Gastrocnemius medialis (tissue), 4 donors: ENCODE measurements at regions not wholly inside any gene's neighbourhood (a gene's known extent, or its start where the extent isn't known, plus 50 kb on each side); places are given as distances from the start of the nearest gene placed in this dataset.

Experiments
- ATAC-seq, 2 donors: fragments of 150-250 bp; one replicate each; pipeline ENCODE4 v1.9.1; 2016
- DNase-seq, 2 donors: peaks; one replicate each; pipeline ENCODE4 v3.0.0-alpha.2; 2019
- H3K27ac ChIP-seq, 4 donors: fragments of 200-600 bp; sonication (generic); 1 replicate in 1 of 4; 2 replicates in 3 of 4; pipeline ENCODE4 v1.5.1; 2016 to 2018; ENCODE audit warnings: mild to moderate bottlenecking in 2 of 4, moderate library complexity in 1 of 4
- H3K27me3 ChIP-seq, 3 donors: fragments of 200-600 bp; sonication (generic) in 2 of 3; 1 replicate in 1 of 3; 2 replicates in 2 of 3; pipeline versions ENCODE4 v1.5.1 to v1.6.0; 2016 to 2019; ENCODE audit warnings: mild to moderate bottlenecking in 1 of 3, moderate library complexity in 1 of 3
- H3K36me3 ChIP-seq, 2 donors: fragments of 200-600 bp; sonication (generic) in 1 of 2; one replicate each; pipeline ENCODE4 v1.5.1; 2017 to 2018
- H3K4me1 ChIP-seq, 2 donors: fragments of 200-600 bp; sonication (generic) in 1 of 2; one replicate each; pipeline ENCODE4 v1.5.1; 2016 to 2017; ENCODE audit warnings: mild to moderate bottlenecking in 2 of 2
- H3K4me3 ChIP-seq, 4 donors: fragments of 200-600 bp; sonication (generic) in 3 of 4; 1 replicate in 1 of 4; 2 replicates in 3 of 4; pipeline ENCODE4 v1.5.1; 2016 to 2019; ENCODE audit warnings: mild to moderate bottlenecking in 2 of 4
- H3K9me3 ChIP-seq, 3 donors: fragments of 200-600 bp; sonication (generic) in 2 of 3; 1 replicate in 1 of 3; 2 replicates in 2 of 3; pipeline ENCODE4 v1.5.1; 2016 to 2019
- POLR2A ChIP-seq, 2 donors: fragments of 450-650 bp; IDR thresholded peaks; one replicate each; pipeline ENCODE4 v1.6.1; 2017; ENCODE audit warnings: antibody characterized with exemption in 2 of 2, mild to moderate bottlenecking in 2 of 2, moderate library complexity in 2 of 2
- in situ Hi-C, 4 donors: fragments of 200-750 bp; cut with MboI; loops; one replicate each; pipeline versions ENCODE4 v1.15.0 to v1.8.0; 2017; ENCODE audit warnings: low sequenced_read_pairs in 4 of 4
- intact Hi-C: fragments of 100-400 bp; cut with DNase I; formaldehyde crosslinking; loops from one replicate; pipeline ENCODE4 v1.15.1; 2023; ENCODE audit warnings: low total_unique reads
- TF ChIP-seq, protein P1 (sequence below), 5 experiments: fragments of 450-650 bp in 3 of 5; fragments of 200-600 bp in 2 of 5; sonication (generic) in 2 of 5; IDR thresholded peaks in 4 of 5; conservative IDR thresholded peaks in 1 of 5; 1 replicate in 4 of 5; 2 replicates in 1 of 5; pipeline ENCODE4 v1.5.1; 2016 to 2019; ENCODE audit warnings: antibody characterized with exemption in 5 of 5, mild to moderate bottlenecking in 3 of 5, moderate library complexity in 3 of 5

DNA sequence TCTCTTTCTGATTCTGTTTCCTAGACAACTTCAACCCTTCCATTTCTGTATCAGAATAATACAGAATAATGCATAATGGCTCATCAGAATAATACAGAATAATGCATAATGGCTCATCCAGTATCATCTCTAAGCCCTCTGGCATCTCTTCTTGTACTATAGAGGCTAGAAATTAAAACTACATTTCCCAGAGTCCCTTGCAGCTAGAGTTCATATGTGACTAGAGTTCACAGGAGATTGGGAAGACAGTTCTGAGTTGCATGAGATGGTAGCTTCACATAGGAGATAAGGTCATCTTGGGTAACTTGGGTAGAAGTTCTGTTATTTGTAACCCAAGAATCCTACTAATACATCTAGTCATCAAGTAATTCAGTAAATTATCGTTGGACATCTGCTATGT, 122.9 kb upstream of the NRBF2 start:
- intact Hi-C loops (no loop called here), in situ Hi-C loops (loop anchor here in 1 of 4 donors (25.0 kb wide), 1 partner anchor 152 kb away; no protein-coding TSS in a partner anchor)
- TF ChIP-seq, protein P1, sequence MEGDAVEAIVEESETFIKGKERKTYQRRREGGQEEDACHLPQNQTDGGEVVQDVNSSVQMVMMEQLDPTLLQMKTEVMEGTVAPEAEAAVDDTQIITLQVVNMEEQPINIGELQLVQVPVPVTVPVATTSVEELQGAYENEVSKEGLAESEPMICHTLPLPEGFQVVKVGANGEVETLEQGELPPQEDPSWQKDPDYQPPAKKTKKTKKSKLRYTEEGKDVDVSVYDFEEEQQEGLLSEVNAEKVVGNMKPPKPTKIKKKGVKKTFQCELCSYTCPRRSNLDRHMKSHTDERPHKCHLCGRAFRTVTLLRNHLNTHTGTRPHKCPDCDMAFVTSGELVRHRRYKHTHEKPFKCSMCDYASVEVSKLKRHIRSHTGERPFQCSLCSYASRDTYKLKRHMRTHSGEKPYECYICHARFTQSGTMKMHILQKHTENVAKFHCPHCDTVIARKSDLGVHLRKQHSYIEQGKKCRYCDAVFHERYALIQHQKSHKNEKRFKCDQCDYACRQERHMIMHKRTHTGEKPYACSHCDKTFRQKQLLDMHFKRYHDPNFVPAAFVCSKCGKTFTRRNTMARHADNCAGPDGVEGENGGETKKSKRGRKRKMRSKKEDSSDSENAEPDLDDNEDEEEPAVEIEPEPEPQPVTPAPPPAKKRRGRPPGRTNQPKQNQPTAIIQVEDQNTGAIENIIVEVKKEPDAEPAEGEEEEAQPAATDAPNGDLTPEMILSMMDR (IDR thresholded peaks at IDR 0.05 in 4 of 5, conservative IDR thresholded peaks at IDR 0.05 in 1 of 5) = no peak
- TF ChIP-seq POLR2A (IDR thresholded peaks at IDR 0.05) = no peak
- no peaks in the 10 kb centered on the region for H3K36me3 ChIP-seq
- no peak overlapping the region for H3K4me3 ChIP-seq
- H3K4me1 ChIP-seq = no peaks in the 10 kb centered on the region
- DNase-seq (no peak), ATAC-seq (no peak)
- H3K9me3 ChIP-seq = no peaks in the 10 kb centered on the region
- H3K27ac ChIP-seq = no peak overlapping the region
- H3K27me3 ChIP-seq = no peaks in the 10 kb centered on the region

DNA sequence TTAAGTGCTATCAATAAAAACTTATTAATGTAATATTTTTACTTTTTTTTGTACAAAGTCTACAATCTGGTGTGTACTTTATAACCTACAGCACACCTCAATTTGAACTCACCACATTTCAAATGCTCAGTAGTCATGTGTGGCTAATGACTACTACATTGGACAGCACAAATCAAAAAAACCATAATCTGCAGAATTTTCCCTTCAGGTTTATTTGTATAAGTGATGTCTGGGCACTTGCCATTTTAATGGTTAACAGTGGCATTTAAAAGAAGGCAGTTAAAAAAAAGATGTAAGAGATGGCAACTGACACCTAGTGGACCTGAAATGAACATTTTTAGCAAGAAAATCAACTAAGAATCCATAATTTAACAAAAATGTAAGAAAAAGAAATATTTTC, 124.6 kb upstream of the NRBF2 start:
- ATAC-seq = no peak
- no peaks in the 10 kb centered on the region for H3K9me3 ChIP-seq
- H3K27me3 ChIP-seq = no peaks in the 10 kb centered on the region
- in situ Hi-C loops = loop anchor here in 3 of 4 donors (10.0 to 25.0 kb wide), 2 partner anchors 146 to 154 kb away; no protein-coding TSS in a partner anchor
- TF ChIP-seq POLR2A (IDR thresholded peaks at IDR 0.05) = no peak
- TF ChIP-seq, protein P1 (IDR thresholded peaks at IDR 0.05 in 4 of 5, conservative IDR thresholded peaks at IDR 0.05 in 1 of 5) = no peak
- intact Hi-C loops = no loop called here
- no peak overlapping the region for H3K4me3 ChIP-seq
- no peaks in the 10 kb centered on the region for H3K4me1 ChIP-seq
- no peak for DNase-seq
- no peak overlapping the region for H3K27ac ChIP-seq
- H3K36me3 ChIP-seq = no peaks in the 10 kb centered on the region

DNA sequence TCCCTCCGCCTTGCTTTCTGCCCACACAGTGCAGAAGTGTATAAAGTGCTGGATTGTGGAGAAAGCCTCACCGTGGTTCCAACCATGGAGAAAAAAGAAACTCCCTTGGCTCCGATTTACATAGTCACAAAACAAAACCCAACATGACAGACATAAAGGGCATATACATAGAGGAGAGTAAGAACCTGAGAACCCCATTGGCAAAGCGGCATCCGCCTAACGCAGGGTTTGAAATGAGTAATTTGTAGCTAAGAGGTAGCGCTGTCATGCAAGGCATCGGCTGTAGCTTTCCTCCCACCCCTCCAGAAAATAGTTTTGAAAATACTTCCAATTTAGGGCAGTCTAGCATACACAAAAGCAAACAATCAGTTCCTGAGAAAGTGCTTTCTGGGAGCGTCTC, 126.0 kb upstream of the NRBF2 start:
- Histone ChIP-seq H3K27ac (no peak overlapping the region), H3K27me3 (no peaks in the 10 kb centered on the region), H3K4me1 (no peaks in the 10 kb centered on the region), H3K9me3 (no peaks in the 10 kb centered on the region), H3K36me3 (no peaks in the 10 kb centered on the region), H3K4me3 (no peak overlapping the region)
- TF ChIP-seq, protein P1 (IDR thresholded peaks at IDR 0.05 in 4 of 5, conservative IDR thresholded peaks at IDR 0.05 in 1 of 5) = no peak
- no peak for TF ChIP-seq POLR2A (IDR thresholded peaks at IDR 0.05)
- ATAC-seq (no peak), DNase-seq (no peak)
- in situ Hi-C loops (loop anchor here in 3 of 4 donors (10.0 to 25.0 kb wide), 2 partner anchors 148 to 155 kb away; no protein-coding TSS in a partner anchor), intact Hi-C loops (no loop called here)

DNA sequence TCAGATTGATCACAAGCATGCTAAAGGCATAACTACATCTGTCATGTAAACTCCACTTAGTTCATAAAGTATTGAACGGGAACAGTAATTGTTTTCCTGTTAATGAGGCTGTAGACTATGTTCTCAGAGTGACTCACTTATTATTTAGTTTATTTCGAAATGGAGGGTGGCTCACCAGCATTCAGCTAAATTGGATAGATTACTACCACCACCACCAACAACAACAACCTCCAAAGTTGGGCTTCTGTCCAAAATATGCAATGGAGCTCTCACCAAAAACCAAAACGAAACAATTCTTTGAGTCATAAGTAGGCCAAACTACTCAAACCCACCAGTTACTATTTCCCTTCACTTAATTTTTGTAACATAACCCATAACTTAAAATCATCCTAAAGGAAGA, 127.9 kb upstream of the NRBF2 start:
- Histone ChIP-seq H3K36me3 (no peaks in the 10 kb centered on the region), H3K4me3 (no peak overlapping the region), H3K9me3 (no peaks in the 10 kb centered on the region), H3K27ac (no peak overlapping the region), H3K27me3 (no peaks in the 10 kb centered on the region), H3K4me1 (no peaks in the 10 kb centered on the region)
- TF ChIP-seq POLR2A (IDR thresholded peaks at IDR 0.05) = no peak
- TF ChIP-seq, protein P1 (IDR thresholded peaks at IDR 0.05 in 4 of 5, conservative IDR thresholded peaks at IDR 0.05 in 1 of 5) = no peak
- in situ Hi-C loops = loop anchor here in 3 of 4 donors (10.0 to 25.0 kb wide), 2 partner anchors 150 to 157 kb away; no protein-coding TSS in a partner anchor
- intact Hi-C loops = no loop called here
- ATAC-seq (no peak), DNase-seq (no peak)
